NCI-H69 (cell line): ENCODE measurements at regions not wholly inside any gene's neighbourhood (a gene's known extent, or its start where the extent isn't known, plus 50 kb on each side); places are given as distances from the start of the nearest gene placed in this dataset.

Source experiments
- DNase-seq: peaks from one replicate; lab custom pipeline; 2025; lab: John Stamatoyannopoulos, UW

GRCh38 chr2:43086451-43087221, 139.8 kb downstream of the ZFP36L2 start:
- DNase-seq = no peak

DNA sequence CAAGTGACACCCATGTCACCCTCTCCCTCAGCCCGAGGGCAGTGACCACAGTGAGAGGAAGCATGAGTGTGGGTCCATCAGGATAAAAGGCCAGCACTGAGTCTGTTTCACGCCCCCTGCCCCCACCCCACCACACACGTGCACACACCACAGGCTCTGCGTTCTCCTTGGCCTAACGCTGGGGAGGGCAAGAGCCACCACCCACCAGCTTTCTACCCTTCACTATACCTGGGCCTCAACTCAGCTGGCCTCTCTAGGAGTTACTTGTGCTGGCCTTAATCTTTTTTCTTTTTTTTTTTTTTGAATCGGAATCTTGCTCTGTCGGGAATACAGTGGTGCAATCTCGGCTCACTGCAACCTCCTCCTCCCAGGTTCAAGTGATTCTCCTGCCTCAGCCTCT, 140.5 kb downstream of the ZFP36L2 start:
- no peak for DNase-seq

- no peak for DNase-seq
Measured at GRCh38 chr2:43085505-43085904, 140.9 kb downstream of the ZFP36L2 start.

DNA sequence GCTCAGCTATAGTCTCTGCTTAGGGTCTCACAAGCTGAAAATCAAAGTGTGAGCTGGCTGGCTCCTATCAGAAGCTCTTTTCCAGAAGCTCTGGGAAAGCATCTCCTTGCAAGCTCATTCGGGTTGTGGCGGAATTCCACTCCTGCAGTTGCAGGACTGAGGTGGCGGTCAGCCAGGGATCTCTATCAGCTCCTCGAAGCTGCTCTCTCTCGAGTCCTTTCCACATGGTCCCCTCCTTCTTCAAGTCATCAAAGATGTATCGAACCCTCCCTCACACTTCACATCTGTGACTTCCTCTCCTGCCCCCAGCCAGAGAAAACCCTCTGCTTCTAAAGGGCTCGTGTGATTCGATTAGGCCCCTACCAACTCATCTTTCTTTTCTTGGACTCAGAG, 141.7 kb downstream of the ZFP36L2 start:
- DNase-seq = no peak

DNA sequence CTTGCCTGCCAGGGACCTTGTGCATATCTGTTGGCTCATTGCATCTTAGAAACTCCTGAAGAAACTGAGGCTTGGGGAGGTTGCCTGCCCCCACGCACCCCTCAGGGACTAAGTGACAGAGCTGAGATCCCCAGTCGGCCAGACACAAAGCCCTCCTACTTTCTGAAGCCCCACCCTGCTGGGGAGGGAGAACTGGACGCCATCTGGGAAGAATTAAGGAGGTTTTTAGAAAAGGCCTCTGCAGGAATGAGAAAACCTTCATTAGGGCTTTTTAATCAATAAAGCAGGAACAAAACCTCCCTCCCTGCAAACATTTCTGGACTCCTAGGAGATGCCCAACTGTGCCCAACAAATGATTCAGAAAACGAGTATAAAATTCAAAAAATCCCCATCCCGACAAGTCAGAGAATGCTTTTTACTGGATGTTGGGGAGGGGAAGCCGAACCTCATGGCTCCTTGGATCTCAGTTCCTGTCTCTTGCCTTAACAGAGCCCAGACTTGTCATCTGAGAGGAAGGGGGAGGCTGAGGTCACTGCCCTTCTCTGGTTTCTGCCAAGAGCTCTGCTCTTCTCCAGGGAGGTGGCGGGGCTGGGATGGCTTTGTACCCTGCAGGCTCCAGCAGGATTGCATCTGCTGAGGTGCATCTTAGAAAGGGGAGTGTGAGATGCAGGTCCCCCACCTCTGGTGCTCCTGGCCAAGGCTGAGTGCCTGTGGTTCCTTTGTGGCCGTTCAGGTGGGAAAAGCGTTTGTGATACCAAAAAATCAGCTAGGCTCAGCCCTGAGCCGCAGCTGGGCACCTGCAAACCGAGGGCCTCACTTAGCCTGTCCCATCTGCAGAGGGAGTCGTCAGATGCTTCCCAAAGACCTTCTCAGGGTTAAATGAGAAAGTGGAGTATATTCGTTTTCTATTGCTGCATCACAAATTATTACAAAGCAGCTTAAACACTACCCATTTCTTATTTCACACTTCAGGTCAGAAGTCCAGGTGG, 142.4 kb downstream of the ZFP36L2 start:
- peak; percentile 3 for DNase-seq

DNA sequence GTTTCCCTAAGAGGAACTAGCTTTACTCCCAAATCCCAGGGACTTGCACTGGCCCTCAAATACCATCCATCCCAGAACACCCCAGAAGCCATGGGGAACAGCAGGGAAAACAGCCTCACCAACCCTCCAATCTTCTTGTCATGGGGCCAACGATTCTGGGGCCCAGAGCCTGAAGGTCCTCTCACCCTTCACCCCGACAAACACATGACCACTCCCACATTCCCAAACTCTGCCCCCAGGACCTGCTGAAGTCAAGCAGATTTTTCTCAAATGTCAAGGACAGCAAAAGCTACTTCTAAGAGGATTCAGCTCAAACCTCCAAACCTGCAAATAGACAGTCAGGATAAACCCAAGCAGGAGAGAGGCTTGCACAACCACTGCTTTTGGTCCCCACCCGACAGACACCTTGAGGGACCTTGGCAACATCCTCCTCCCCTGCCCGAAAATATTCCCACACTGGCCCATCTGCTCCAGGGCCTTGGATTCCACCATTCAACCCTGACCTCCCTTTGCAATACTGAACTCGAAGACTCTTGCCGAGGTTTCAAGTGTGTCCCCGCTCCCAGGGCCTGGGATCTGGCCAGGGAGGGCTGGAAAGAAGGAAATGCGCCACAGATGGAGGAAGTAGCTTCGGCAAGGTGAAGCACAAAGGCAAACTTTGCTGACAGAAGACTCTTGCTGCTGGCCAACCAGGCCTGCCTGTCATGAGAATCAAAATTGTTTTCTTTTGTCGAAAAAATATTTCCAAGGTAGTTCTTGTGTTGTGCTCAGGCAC, 143.3 kb downstream of the ZFP36L2 start:
- no peak for DNase-seq

GRCh38 chr2:43082111-43082894, 144.1 kb downstream of the ZFP36L2 start:
- DNase-seq = no peak

DNA sequence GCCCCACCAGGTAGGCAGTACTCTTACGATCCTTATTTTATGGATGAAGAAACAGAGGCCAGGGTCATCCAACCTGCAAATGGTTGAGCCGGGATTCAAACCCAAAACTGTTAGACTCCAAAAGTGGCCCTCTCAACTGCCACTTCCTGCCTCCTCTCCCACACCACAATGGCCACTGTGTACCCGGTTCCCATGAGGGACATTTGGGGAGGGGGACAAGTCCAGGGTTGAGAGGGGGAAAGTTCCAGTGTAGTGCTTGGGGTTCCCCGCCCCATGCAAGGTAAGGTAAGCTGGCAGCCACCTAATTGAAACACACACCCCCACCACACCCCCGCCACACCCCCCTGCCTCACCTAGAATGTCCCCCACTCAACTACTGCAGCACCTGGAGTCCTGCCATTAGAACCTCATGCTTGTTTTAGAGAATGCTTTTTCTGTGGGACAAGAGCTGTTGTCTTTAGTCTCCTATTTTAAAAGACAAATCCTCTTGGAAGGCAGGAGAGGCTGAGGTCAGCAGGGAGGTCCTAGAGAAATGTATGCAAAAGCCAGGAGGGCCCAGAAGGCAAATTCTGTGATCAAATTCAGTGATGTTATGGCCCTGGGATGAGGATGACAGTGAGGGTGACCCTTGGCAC, 145.2 kb downstream of the ZFP36L2 start:
- no peak for DNase-seq

GRCh38 chr2:43080571-43081021, 145.8 kb downstream of the ZFP36L2 start:
- DNase-seq = no peak

- no peak for DNase-seq
Measured at GRCh38 chr2:43078781-43079755, 147.3 kb downstream of the ZFP36L2 start.

- DNase-seq = no peak
Measured at GRCh38 chr2:43078301-43078700, 148.1 kb downstream of the ZFP36L2 start.

GRCh38 chr2:43077876-43078275, 148.5 kb downstream of the ZFP36L2 start:
- no peak for DNase-seq

GRCh38 chr2:43076676-43077075, 149.7 kb downstream of the ZFP36L2 start:
- no peak for DNase-seq

- DNase-seq = peak; percentile 4
Measured at GRCh38 chr2:43075811-43076585, 150.4 kb downstream of the ZFP36L2 start.

DNA sequence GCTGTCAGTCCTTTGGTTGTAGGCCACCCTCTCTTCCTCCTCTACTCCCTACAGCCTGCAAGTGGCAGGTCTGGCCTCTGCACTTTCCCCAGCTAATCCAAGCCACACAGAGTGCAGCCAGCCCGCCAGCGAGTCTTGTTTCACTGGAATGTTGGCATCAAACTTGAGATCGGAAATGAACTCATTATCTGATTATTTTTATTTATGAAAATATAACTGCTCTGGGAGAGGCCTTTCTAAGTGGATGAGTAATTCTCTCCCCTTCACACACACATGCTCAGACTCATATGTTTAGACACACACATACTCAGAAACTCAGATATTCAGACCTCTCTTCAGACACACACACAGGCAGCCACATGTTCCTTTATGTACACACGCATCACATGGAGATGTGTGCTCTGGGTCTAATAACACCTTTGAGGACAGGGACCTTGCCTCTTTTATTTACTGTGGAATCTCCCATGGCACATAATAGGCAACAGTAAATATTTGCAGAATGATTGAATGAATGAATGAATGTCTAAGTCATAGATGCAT, 151.3 kb downstream of the ZFP36L2 start:
- DNase-seq = peak; percentile 64

GRCh38 chr2:43074592-43075053, 151.8 kb downstream of the ZFP36L2 start:
- DNase-seq = no peak

DNA sequence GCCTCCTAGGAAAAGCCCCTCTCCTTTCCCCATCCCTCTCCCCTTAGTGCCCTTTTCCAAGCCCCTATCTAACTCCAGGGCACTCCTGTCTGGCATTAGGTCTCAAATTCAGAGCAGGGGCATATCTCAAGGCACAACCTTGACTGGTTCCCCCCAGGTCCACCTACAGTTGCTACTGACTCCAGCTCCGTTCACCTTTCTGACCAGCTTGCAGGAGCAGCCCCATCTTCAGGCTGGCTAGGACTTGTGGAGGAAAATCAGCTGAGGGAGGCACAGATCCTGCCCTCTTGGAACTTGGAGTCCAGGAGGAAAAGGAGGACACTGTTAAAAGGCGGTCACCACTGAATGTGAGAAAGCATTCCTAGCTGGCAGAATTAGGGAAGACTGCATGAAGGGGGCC, 152.4 kb downstream of the ZFP36L2 start:
- no peak for DNase-seq

DNA sequence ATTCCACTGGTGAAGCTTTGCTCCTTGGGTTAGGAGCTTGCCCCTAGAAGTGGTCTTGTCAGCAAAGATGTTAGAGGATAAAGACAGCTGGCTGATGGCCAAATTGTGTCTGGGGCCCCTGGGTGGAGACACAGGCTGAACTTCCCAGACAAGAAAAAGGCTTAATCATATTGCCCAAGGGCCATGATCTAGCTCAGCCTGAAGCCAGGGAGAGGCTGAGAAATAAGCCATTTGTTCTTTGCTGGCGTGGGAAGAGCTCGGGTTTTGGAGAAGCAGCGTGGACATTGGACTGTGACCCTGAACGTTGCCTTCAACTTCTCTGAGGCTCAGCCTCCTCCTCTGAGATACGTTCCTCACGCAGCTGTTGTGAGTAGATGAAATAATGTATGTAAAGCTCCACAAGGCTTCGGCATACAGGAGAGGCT, 153.0 kb downstream of the ZFP36L2 start:
- DNase-seq = peak; percentile 14
